ENCODE measurements at regions not wholly inside any gene's neighbourhood (a gene's known extent, or its start where the extent isn't known, plus 50 kb on each side); places are given as distances from the start of the nearest gene placed in this dataset.

DNA sequence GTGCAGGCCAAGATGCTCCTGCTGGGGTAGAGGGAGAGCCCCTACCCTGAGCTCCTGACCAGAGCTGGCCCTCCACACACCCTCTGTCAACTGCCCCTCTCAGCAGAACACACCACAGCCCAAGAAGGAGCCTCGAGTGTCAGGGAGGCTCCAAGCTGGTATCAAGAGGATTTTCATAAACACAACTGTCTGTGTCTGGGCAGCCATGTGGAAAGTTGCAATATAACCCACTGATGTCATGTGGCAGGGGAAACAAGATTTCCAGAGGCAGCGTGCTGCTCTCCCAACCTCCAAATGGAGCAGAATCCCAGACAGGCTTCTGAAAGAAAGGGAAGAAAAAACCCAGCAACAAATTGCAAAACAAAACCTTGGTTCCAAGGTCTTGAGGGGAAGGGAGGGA lies 569.9 kb downstream of the BUD13 start:
- TF ChIP-seq, protein P1, sequence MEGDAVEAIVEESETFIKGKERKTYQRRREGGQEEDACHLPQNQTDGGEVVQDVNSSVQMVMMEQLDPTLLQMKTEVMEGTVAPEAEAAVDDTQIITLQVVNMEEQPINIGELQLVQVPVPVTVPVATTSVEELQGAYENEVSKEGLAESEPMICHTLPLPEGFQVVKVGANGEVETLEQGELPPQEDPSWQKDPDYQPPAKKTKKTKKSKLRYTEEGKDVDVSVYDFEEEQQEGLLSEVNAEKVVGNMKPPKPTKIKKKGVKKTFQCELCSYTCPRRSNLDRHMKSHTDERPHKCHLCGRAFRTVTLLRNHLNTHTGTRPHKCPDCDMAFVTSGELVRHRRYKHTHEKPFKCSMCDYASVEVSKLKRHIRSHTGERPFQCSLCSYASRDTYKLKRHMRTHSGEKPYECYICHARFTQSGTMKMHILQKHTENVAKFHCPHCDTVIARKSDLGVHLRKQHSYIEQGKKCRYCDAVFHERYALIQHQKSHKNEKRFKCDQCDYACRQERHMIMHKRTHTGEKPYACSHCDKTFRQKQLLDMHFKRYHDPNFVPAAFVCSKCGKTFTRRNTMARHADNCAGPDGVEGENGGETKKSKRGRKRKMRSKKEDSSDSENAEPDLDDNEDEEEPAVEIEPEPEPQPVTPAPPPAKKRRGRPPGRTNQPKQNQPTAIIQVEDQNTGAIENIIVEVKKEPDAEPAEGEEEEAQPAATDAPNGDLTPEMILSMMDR (IDR thresholded peaks at IDR 0.05; ENCODE audit: low read depth, low read length) = no peak
- TF ChIP-seq EZH2phosphoT487 (IDR thresholded peaks at IDR 0.05; ENCODE audit: low read depth) = no peak

All from OCI-LY3 (cell line).